Activated T-helper 1 cell treated with anti-CD3 and anti-CD28 coated beads, Interleukin-2, amount 50 U/mL, for 16 hours (primary cell): ENCODE measurements at regions not wholly inside any gene's neighbourhood (a gene's known extent, or its start where the extent isn't known, plus 50 kb on each side); places are given as distances from the start of the nearest gene placed in this dataset.
"Not testable (repeated sequence)": the region's sequence is repeated elsewhere in the genome, so short reads cannot be mapped to it uniquely, and the experiment has no call there.

Experiments used
- DNase-seq, 2 donors: peaks; one replicate each; pipeline ENCODE4 v3.0.0-alpha.2; 2020; ENCODE audit warnings: low read depth in 1 of 2, low spot score in 1 of 2

DNA sequence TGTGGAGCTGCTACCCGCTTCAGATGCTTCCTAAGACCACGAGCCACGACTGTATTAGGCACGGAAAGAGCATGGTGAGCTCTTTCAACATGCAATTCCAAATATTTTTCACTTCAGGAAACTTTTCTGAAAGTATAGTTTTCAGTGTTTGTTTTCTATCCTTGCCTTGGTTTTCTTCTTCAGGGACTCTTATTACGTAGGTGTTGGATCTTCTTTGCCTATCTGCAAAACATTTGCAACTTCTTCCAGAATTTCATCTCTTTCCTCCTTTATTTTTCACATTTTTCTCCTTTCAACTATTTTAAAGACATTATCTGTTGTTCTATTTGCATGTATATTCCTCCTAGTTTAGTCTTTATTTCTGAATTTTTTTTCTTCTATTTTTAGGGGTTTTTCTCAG is 148.9 kb upstream of the LSM14A start:
- no peak for DNase-seq

DNA sequence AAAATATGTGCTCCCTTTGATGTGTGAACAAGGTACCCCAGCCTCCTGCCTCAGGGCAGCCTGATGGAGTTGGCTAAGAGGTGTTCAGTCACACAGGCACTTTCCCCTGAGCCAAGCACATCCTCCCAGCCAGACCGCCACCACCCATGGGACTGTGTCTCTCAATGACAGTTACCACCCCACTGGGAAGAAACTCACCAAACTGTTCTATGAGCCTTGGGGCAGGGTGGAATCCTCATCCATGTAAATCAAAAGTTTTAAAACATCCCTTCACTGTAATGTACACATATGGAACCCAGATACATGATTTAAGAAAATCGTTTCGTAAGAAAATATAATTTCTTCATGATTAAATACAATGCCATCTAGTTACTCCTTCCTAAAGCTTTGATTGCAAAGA is 138.4 kb upstream of the LSM14A start:
- DNase-seq = no peak

DNA sequence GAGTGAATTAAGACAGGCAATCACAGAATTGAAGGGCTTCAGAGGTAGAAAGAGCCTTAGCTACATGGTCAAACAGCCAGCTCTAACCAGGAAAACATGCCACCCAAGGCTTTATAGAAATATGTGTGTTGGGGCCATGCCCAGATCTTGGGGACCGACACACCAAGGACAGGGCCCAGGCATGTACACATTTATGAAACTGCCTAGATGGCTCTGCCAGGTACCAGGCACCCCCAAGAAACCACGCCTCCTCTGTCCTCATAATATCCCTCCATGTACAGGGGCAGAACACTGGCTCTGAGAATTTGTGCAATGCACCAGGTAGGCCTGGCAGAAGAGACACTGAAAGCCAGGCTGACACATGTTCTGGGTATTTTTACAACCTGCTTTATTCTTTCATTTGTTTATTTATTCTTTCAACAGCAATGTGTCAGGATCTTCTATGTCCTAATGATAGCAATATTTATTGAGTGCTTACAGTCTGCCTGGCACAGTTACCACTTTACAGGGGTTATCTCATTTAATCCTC is 137.9 kb upstream of the LSM14A start:
- DNase-seq = no peak

DNA sequence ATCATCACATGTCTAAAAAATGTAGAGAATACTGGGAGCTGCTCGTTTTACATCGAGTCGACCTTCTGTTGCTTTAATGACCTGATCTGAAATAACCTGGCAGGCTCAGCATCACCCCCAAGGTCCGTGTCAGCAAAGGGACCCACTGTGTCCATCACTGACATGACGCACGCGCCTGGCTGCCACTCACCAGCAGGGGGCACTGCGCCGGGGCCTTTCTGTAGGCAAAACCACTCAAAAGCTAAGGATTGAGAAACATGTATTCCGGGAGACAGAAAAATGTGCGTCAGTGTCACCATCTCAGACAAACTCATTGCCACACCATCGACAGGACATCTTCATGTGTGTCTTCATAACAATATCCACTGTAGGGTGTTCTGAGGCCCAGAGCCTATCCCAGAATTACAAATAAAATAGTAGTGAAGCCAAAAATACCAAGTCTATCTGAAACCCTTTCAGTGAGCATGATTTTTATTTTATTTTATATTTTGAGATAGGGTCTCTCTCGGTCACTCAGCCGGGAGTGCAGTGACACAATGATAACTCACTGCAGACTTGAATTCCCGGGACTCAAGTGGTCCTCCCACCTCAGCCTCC is 130.3 kb upstream of the LSM14A start:
- peak; percentile 44 to 53 for DNase-seq

DNA sequence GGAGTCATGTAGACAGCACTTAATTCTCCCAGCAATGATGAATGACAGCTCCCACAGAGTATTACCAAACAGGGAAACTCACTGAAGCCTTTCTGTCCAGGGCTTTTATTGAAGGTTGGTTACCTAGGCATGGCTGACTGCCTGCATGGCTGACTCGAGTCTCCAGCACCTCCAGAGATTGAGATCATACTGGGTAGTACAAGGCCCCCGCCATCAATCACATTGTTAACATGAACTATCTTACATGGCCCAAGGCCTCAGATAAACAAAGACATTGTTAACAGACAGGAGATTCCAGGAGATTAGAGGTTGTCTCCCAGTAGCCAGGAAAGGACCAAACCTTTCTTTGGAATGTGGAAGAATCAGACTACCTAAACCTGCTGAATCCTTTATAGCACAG is 128.3 kb upstream of the LSM14A start:
- no peak for DNase-seq

DNA sequence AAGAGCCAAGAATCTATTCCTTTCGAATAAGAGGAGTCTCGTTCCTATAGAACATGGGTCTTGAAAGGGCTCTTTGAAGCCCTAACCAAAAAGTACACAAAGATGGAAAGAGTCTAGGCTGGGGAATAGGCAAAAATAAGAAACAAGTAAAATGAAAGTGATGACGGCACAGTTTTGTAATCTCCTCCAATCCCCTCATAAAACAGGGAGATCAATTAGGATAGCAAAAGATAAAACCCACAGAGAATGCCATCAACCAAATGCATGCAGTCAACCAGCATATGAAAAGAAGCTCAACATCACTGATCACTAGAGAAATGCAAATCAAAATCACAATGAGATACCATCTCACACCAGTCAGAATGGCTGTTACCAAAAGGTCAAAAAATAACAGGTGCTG is 122.4 kb upstream of the LSM14A start:
- no peak for DNase-seq

DNA sequence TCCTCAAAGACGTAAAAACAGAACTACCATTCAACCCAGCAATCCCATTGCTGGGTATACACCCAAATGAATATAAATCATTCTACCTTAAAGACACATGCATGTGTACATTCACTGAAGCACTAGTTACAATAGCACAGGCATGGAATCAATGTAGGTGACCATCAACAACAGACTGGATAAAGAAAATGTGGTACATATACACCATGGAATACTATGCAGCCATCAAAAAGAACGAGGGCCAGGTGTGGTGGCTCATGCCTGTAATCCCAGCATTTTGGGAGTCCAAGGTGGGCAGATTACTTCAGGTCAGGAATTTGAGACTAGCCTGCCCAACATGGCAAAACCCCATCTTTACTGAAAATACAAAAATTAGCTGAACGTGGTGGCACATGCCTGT is 121.9 kb upstream of the LSM14A start:
- not testable (repeated sequence) for DNase-seq

DNA sequence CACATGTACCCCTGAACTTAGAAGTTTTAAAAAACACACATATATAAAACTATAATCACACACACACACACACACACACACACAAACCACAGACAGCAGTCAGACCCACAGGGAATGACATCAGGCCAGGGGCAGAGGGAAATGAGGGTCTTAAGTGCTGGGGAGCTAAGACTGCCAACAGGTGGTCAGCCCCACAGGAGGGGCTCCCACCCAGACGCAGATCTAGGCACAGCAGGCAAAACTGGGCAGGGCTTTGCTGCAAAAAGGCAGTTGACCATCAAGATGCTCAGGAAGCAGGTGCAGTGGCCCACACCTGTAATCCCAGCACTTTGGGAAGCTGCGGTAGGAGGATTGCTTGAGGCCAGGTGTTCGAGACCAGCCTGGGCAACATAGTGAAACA is 121.0 kb upstream of the LSM14A start:
- DNase-seq = no peak

DNA sequence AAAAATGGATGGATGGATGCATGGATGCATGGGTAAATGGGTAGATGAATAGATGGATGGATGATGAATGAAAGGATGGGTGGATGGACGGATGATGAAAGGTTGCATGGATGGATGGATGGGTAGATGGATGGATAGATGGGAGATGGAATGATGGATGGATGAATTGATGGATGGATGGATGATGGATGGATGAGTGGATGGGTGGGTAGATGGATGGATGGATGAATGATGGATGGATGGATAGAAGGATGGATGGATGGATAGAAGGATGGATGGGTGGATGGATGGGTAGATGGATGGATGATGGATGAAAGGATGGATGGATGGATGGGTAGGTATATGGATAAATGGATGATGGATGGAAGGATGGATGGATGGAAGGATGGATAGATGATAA is 115.1 kb upstream of the LSM14A start:
- DNase-seq = no peak

DNA sequence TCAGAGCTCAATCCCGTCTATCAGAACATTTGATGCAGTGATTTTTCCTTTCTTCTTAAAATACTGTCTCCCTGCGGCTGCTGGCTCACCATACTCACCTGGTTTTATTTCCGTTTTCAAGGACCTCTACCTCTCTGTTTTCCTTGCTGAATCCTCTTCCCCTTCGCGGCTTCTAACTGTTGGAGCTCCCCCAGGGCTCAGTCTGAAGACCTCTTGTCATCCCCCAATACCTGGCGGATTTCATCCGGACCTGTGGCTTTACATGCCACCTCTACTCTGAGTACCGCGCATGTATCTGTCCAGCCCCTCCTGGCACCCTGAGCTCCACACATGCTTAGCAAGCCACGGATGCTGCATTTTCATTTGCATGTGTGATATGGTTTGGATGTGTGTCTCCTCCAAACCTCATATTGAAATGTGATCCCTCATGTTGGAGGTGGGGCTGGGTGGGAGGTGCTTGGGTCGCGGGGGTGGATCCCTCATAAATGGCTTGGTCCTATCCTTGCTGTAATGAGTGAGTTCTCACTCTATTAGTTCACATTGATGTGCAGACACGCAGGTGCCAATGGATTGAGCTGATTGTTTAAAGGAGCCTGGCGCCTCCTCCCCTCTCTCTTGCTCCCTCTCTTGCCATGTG is 106.2 kb upstream of the LSM14A start:
- no peak for DNase-seq

DNA sequence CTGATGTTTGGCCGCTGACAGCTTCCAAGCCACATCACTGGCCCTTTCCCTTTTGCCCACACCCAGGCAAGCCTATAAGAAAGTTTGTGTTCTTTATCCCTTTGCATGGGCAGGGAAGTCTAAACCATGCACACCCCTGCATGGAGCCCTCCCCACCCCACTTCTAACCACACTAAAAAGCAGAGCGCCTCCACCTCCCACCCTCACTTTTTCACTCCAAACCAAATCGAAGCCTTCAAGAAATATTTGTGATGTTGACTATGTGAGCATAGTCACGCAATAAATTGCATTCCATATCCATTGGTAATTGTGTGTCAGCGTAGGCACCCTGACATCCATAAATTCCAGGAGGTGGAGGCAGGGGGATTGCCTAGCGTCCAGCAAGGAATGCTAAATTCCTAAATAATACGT is 104.4 kb upstream of the LSM14A start:
- no peak for DNase-seq

DNA sequence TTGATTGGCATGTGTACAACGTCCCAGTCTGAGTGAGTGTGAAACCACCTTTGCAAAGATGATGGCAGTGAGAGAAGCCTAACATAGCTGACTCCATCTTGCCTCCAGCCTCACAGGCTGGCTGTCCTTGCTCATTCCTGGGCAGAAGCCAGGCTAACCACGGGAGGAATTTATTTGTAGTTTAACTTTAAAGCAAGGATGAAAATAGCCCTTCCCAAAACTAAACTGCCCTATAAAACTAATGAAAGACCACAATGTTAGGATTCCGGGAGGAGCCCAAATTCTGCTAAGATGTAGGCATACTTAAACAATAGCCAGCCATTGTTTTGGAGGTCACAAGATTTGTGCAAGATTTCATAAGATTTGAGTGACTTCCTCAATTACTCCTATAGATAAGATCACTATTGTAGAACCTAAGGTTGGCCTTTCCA is 96.6 kb upstream of the LSM14A start:
- no peak for DNase-seq

DNA sequence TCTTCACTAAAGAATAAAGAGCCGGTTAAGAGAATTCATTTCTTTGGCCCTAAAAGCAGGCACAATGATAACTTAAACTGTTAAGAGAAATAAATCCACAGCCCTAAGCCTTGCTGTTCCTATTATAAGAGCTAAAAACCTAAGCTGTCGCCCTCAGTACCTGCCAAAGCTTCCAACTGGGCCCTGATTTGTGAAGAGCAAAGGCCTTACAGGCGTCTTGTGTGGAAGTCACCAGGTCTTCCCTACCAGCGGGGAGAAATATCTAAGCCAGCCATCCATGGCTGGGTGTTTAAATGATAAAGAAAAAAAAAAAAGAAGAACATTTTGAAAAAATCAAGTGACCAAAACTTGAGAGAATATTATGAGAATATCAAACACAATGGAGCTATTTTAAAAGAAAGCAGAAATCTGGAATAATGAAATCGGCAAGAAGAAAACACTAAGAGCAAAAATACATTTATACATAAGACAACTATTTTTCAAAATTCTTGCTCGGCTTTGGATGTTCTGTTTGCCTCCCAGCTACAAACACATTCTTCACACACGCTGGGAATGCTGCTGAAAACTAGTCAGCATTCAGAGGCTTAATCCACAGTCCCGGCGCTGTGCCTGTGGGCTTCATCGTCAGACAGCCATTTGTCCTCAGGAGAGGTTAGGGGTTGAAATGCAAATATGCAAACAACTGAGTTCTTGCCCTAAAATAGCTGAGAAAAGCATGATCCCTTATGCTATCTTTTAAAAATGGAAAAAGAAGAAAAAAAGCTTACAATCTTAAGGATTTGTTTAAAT is 89.8 kb upstream of the LSM14A start:
- DNase-seq = no peak

DNA sequence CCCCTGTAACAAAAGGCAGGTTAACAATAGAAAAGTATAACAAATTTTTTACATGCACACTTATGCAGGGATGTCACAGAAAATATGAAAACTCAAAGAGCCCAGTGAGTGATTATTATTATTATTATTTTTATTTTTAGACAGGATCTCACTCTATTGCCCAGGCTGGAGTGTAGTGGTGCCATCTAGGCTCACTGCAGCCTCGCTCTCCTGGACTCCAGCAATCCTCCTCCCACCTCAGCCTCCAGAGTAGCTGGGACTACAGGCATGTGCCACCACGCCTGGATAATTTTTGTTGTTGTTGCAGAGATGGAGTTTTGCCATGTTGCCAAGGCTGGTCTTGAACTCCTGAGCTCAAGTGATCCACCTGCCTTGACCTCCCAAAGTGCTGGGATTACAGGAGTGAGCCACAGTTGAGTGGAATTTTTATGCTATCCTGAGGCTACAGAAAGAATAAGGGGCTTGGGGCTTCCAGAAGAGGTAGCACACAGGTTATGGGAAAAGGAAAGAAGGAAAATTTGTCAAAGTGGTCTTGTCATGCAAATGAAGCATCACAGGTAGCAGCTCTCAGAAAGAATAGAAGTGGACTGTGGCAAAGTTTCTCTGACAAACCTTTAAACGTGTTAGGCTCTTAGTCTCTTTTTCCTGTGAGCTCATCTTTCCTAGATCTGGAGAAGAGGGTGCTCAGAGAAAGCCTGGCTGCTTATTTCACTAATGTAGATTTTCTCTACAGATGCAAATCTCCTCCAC is 87.7 kb upstream of the LSM14A start:
- no peak for DNase-seq

DNA sequence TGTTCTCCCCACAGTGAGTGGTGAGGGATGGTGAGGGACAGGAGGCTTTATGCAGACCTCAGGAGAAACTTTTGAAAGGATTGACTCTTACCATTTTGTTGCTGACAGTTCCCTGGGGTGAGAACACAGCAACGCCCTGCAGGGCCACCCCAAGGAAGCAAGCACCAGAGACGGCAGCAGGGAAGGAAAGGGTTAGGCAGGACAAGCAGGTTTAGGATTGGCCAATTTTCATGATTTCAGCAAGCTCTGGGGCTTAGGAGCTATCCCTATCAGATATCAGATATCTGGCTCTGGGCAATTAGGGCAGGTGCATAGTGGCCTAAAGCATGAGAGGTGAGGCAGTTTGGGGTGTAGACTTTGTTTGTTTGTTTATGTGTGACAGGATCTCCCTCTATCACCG is 87.0 kb upstream of the LSM14A start:
- no peak for DNase-seq

DNA sequence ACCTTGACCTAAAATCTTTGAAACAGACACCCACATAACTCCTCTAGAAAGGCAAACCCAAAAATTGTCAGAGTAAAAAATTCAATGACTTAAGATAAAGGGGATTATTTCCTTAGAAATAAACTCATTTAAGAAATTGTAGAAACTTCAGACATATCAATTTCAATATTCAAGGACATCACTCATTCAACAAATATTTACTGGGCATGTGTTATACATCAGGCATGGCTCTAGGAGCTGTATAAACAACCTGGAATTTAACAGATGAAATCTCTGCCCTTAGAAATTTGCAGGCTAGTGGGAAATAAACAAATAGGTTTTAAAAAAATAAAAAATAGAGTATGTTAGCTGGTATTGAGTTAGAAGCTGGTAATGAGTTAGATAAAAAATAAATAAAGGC is 84.0 kb upstream of the LSM14A start:
- no peak for DNase-seq

DNA sequence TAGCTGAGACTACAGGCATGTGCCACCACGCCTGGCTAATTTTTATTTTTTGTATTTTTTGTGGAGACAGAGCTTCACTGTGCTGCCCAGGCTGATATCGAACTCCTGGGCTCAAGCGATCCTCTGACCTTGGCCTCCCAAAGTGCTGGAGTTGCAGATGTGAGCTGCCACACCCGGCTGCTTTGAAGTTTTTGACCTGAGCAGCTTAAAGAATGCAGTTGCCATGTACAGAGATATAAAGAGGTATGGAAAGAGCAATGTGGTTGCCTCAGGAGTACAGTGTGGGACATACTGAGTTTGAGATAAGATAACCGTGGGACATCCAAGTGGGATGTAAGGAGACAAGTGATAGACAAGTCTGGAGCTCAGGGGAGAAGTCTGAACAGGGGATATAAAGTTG is 82.7 kb upstream of the LSM14A start:
- DNase-seq = no peak

DNA sequence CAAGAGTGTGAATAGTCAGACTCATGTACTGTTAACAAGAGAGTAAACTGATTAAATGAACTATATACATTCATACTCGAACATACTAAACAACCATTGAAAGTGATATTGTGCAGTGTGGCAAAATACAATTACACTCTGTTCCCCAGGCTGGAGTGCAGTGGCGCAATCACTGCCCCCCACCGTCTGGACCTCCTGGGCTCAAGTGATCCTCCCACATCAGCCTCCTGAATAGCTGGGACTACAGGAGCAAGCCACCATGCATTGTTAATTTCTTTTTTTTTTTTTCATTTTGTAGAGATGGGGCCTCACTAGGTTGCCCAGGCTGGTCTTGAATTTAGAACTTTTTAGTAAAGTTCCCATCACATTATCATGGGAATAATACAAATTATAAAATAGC is 77.3 kb upstream of the LSM14A start:
- no peak for DNase-seq

DNA sequence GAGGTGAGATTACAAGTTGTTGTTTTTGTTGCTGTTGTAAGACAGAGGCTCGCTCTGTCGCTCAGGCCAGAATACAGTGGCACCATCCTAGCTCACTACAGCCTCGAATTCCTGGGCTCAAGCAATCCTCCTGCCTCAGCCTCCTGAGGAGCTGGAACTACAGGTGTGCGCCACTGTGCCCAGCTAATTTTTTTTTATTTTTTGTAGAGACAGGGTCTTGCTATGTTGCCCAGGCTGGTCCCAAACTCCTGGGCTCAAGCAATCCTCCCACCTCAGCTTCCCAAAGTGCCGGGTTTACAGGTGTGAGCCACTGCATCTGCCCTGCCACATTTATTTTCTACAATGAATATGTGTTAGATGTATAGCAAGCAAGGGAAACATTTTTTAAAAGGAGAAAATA is 76.9 kb upstream of the LSM14A start:
- not testable (repeated sequence) for DNase-seq

DNA sequence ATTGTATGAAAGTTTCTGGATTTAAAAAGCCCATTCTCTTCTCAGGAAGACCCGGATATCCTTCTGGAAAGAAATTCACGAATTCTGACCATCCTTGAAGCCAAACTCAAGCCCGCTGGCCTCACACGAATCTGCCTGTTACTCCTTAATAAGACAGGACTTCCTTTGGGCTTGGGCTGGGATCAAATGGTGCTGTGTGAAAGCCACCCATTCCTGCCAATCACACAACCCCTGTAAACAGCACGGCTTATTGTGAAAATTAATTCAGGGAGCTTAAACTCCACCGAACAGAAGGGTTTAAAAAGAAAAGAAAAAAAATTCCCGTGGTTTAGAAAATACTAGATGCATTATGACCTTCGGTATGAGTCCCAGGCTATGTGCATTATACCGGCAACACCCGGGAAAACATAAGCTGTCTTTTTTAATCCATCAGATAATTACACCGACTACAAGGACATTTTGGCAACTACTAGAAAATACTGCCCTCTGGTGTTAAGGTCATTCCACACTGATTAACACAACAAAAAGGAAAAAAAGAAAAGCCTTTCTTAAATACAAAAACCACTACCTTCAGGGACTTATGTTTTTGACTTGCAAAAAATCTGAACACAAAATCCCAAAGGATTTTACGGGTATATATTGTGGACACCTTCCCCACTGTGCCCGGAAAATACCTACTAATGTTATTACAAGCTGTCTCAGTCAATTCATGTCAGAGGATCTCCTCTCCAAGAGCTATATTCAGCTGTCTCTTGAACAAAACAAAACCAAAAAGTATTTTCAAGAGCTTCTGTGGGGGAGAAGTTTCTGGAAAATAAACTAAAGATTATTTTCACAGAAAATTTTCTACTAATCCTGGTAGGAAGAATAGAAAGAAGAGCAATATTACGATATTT is 76.0 kb upstream of the LSM14A start:
- no peak for DNase-seq

DNA sequence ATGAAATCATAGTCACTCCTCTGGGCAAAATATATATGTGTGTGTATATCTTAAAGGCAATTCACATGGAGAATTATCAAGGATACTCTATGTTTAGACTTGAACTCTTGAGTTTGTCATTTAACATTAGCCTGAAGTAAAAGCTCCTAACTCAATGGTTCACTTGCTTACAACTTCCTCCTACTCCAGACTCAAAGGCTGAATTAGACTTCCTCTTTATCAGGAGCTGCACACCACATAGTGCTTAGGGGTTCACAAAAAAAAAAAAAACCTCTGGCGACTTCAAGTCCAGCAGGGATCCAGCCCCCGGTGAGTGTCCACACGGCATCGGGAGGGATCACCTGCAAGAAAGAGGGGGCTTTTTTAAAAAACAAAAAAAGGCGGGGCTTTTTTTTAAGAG is 68.2 kb upstream of the LSM14A start:
- no peak for DNase-seq
